GM21737 (cell line): ENCODE measurements at regions not wholly inside any gene's neighbourhood (a gene's known extent, or its start where the extent isn't known, plus 50 kb on each side); places are given as distances from the start of the nearest gene placed in this dataset.
"Not testable (repeated sequence)": the region's sequence is repeated elsewhere in the genome, so short reads cannot be mapped to it uniquely, and the experiment has no call there.

Experiments
- ATAC-seq: cut with Tn5 transposase; IDR thresholded peaks from one replicate; pipeline ENCODE4 v1.9.1; 2021; ENCODE audit warnings: mild to moderate bottlenecking, moderate library complexity; ENCODE audit not compliant: unreplicated experiment

DNA sequence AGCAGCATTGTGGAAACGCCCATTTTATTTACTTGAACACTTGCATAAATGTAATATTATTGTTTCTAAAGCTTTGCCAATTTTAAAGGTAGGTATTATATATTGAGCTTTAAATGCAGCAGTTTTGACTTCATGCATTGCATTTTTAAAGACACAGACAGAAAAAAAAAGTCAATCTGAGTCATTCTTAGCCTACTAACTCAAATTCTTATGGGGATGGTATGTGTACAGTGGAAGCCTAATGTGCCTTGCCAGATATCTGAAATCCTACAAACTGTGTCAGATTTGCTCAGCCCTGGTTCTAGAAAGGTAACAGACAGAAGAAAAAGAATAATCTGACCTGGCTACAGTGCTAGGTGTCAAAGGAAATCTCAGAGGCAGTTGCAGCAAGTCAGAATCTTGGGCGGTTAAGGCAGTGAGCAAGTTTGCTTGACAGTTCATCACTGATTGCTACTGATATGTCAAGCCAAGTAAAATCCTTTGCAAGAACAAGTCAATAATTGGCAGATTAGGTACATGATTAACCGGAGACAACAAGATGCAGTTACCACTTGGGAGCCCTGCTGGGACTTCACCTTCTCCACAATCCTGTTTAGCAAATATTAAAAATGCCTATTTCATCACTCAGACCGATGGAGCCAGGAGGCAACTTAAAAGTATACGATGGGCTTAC is 224.8 kb upstream of the WWC1 start:
- ATAC-seq: no peak

DNA sequence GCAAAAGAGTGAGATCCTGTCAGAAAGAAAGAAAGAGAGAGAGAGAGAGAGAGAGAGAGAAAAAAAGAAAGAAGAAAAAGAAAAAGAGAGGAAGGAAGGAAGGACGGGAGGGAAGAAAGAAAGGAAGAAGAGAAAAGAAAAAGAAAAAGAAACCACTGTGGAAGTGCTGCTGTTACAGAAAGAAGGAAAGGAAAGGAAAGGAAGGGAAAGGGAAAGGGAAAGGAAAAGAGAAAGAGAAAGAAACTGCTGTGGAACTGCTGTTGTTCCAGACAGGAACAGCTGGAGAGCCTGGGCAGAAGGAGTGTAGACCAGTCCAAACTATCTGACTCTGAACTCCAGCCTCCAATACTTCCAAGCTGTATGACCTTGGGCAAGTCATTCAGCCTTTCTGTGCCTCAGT is 220.7 kb upstream of the WWC1 start:
- ATAC-seq: no peak

DNA sequence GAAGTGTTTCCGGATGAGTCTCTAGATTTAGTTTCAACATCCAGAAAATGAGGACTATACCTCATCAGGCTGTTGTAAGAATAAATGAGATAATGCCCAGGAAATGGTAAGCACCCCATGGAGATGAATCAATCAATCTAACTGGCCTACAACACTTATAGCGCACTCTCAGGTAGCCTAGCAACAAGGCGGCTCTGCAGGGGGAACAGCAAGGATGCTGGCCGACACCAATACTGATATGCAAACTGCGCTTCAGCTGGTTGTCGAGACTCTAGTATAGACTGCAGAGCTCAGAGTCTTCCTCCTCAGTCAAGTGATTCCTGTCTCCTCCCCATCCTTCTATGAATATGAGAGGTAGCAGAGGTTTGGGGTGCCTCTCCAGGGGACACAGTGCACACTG is 218.8 kb upstream of the WWC1 start:
- no peak for ATAC-seq

GRCh38 chr5:168073311-168073710 is 218.1 kb upstream of the WWC1 start:
- no peak for ATAC-seq

DNA sequence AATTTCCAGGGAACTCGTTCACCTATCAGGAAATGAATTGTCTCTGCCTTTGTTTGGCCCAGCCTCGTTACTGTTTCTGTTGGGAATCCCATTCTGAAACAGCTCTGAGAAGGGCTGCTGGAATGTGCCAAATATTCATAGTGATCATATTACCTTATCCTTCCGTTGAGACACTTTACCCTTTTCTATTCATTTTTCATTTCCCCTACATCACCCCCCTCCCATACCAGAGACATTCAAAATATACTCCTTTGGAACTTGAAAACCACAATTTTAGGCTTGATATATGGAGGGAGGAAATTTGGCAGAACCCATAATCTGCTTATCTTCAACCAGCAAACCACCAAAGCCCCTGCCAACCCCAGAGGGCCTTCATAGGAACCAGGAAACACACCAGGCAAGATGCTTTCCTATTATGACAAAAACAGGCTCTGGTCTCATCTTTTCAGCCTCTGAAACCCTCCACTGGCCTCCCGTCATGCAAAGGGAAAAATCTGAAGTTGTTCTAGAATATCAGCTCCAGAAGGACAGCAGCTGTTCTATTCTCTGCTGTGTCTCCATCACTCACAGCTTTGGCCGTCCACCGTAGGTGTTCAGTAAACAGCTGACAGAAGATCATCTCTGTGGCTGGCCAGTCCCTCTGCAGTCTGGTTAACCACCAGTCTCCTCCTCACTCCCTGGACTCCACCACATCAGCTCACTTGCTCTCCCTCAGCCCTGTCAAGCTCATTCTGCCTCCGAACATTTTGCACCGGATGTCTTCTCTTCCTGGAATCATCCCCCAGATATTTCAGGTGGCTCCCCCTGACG is 217.2 kb upstream of the WWC1 start:
- ATAC-seq: no peak

DNA sequence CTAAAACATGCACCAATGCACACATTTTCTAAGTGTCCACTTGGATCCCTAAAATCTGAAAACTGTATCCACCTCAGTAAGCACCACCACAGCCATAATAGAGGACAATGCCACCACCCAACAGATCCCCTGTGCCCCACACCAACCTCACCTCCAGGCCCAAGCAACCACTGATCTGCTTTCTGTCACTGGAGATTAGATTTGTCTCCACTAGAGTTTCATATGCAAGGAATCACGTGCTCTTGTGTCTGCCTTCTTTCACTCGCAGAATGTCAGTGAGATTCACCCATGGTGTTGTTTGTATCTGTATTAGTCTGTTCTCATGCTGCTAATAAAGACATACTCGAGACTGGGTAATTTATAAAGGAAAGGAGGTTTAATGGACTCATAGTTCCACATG is 216.1 kb upstream of the WWC1 start:
- no peak for ATAC-seq

- ATAC-seq: no peak
Observed at GRCh38 chr5:168076561-168076991, 214.9 kb upstream of the WWC1 start.

DNA sequence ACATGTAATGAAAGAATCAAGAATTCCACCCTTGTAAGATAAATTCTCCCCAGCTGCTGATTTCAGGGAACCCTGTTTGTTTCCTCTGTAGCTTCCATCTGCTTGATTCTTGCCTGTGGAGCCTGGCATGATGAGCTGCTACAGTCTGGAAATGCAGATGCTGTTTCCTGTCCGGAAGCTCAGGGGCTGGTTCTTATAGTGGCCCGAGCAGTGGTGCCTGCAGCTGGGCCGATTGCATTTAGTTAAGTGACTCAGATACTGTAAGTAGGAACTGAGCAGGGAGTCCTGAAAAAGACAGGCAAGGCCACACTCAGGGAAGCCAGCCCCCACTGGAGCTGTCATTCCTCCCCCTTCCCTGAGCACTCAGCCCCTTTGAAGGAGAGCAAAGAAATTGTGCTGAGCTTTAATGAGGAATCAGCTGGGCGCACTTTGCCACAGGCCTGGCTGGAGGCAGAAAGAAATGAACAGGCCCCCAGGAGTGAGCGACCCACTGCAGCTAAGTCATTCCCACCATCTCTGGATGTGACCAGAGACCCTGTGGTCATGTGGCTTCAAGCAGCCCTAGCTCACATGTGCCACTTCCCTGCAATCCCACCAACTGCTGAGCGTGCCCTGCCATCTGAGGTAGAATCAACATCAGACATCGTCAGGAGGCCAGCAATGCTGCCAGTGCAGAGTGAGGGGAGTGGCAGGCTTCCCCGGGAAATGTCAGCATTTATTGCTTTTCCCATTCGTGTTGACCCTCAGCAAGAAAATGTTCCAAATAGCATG is 206.0 kb upstream of the WWC1 start:
- ATAC-seq: no peak

GRCh38 chr5:168086104-168086610 is 205.3 kb upstream of the WWC1 start:
- no peak for ATAC-seq

DNA sequence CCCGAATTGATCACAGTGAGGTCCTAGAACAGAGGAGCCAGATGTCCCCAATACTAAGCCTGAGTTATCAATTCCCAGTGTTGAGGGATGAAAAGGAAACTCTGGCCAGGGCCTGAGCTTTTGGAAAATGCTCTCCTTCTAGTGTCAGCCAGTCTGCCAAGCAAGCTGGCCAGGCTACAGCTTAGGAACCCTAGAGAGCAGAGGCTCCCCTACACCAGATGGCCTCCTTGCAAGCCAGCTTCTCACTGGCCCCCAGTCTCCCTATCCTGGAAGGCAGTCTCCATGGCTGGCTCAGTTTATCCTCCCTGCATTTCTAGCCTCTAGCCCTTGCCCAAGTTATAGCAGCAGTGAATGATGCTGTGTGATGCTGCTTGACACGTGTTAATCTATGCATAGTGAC is 204.7 kb upstream of the WWC1 start:
- no peak for ATAC-seq

- ATAC-seq: no peak
Observed at GRCh38 chr5:168088410-168089173, 202.9 kb upstream of the WWC1 start.

DNA sequence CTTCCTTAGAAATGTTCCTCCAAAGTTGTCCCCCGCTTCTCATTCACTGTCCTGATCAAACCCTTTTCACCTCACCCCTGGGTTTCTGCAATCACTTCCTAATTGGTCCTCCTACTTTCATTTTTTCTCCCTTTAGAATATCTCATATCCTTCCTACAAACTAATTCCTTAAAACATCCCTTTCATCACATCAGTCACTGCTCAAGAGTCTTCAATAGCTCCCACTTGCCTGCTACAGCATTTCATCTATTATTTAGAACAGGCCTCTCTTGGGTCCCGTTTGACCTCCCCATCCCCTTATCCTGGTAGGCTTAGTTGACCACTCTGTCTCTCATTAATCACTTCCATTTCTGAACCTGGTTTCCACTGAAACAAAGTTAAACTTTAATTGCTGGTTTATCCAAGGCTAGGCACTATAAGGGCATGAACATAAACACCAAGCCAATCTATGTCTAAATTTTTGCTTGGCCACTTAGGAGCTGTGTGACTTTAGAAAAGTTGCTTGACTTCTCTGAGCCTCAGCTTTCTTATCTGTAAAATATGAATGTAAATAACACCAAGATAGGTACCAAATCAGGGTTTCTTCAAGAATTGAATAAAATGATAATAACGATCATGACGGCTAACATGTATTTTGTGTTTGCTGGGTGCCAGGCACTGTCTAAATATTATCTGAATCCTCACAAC is 202.1 kb upstream of the WWC1 start:
- ATAC-seq: no peak

- no peak for ATAC-seq
Observed at GRCh38 chr5:168092209-168093185, 198.9 kb upstream of the WWC1 start.

- no peak for ATAC-seq
Observed at GRCh38 chr5:168093200-168093910, 198.1 kb upstream of the WWC1 start.

DNA sequence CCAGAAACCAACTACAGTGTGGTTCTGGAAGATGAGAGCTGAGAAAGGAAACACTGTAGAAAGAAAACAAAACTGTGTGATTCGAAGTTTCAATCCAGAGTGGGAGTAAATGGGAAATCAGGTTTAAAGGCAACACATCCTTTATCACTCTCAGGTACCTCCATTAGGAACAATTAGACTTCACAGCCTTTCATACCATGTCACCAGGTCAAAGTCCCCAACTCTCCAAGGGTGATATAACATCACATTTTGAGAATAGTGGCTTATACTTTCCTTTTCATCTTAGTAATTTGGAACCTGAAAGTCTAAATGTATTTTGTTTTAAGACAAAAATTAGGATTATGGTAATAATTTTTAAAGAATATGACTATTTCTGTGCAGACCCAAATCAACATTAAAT is 194.9 kb upstream of the WWC1 start:
- ATAC-seq: no peak

- no peak for ATAC-seq
Observed at GRCh38 chr5:168097876-168098653, 193.4 kb upstream of the WWC1 start.

- no peak for ATAC-seq
Observed at GRCh38 chr5:168101352-168101751, 190.1 kb upstream of the WWC1 start.

DNA sequence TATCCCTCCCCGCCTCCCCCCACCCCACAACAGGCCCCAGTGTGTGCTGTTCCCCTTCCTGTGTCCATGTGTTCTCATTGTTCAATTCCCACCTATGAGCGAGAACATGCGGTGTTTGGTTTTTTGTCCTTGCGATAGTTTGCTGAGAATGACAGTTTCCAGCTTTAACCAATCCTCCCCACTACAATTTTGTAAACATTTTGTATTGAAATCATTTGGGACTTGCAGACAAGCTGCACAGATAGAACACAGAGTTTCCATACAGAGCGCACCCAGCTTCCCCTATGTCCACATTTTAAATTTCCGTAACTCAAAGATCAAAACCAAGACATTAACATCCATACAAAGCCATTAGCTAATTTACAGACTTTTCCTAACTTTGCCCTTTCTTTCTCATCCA is 188.4 kb upstream of the WWC1 start:
- not testable (repeated sequence) for ATAC-seq
